ENCODE measurements at regions not wholly inside any gene's neighbourhood (a gene's known extent, or its start where the extent isn't known, plus 50 kb on each side); places are given as distances from the start of the nearest gene placed in this dataset.

- TF ChIP-seq CTCF (optimal IDR thresholded peaks at IDR 0.05 in 1 of 3, IDR thresholded peaks at IDR 0.05 in 1 of 3, conservative IDR thresholded peaks at IDR 0.05 in 1 of 3; ENCODE audit: extremely low read depth in 1 of 3, insufficient read depth in 2 of 3, low read length in 3 of 3): no peak
- no peak for TF ChIP-seq EZH2 (IDR thresholded peaks at IDR 0.05; ENCODE audit: low read length)
Observed at GRCh38 chr13:47215736-47216135, 318.9 kb upstream of the HTR2A start.
